ENCODE measurements at regions not wholly inside any gene's neighbourhood (a gene's known extent, or its start where the extent isn't known, plus 50 kb on each side); places are given as distances from the start of the nearest gene placed in this dataset.

DNA sequence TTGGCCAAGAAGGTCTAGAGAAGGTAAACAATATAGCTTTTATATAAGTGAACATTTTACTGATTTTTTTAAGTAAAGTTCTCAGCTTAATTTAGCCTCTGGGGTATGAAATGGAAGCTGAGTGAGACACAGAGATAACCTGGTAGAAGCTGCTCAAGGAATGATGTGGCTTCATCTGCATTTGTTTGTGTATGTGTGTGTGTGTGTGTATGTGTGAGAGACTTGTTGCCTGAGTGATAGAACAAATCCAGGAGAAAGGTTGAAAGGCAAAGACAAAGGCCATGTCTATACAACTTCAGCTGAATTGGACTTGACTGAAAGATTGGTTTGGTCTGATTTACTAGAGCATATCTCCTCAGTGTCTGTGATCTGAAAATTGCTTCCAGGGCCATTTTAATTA lies 63.6 kb downstream of the PCDH7 start:
- DNase-seq, result no peak

DNA sequence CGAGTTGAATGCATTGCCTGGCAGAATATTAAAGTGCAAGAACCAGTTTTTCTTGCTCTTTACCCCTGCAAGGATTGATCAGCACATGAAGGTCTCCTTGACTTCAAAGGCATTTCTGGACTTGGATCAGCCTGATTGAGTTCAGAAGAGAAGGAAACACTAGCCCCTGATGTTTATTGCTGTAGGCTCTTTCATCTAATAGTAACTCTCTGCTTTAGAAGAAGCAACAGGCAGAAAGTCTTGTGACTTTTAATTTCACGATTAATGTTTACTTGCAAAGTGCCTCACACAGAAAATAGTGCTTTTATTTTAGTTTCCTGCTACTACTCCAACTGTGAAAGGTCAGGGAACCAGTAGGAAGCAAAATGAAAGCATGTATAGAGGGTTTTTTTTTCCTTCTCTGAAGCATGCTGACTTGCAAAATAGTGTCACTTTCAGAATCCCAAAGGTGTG lies 69.1 kb downstream of the PCDH7 start:
- no peak for DNase-seq

DNA sequence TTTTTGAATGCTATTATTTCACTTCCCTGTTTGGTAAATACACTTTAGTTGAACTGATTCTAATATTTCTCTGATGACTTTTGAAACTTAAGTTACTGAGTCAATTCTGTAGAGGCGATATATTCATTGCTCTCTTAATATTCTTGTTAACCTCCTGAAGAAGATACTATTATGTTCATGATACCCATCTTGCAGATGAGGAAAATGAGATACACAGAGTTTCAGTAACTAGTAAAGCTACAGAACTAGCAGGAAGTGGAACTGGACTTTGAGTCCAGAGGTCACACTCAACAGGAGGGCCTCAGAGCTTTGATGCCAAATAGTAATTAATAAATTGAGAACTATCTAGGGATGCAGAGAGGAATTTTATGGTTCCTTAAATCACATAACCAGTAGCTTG lies 70.0 kb downstream of the PCDH7 start:
- no peak for DNase-seq

DNA sequence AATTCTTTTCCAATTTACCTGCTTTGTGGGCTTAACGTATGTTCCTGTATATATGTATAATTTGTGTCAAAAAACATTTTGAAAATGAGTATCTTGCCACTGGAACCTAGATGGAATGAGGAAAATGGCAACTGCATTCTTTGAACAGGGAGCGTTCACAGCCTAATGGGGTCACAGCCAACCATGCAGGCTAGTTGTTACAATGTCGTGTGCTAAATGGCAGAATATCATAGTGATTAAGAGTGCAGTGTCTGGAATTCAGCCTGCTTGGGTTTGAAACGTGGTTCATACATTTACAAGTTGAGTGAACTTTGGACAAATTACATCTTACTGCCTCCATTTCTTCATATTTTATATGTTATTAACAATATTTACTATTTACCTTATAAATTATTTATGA lies 70.8 kb downstream of the PCDH7 start:
- DNase-seq, result no peak

DNA sequence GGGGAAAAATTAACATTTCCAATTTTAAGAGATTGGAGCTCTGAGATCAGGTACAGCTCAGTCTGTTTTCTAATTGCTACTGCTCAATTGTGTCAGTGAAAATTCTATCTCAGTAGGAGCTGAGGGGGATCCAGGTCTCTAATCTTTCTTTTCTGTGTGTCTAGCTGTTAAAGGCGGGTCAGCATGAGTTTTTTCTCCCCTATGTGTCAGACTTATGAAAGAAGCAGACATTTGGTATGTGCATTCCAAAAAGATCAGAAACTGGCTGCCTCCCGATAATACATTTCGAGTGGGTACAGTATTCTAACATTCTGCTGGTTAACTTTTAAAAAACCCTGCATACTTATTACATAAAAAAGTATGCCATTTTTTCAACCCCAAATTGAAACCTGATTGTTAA lies 72.4 kb downstream of the PCDH7 start:
- DNase-seq, result no peak

DNA sequence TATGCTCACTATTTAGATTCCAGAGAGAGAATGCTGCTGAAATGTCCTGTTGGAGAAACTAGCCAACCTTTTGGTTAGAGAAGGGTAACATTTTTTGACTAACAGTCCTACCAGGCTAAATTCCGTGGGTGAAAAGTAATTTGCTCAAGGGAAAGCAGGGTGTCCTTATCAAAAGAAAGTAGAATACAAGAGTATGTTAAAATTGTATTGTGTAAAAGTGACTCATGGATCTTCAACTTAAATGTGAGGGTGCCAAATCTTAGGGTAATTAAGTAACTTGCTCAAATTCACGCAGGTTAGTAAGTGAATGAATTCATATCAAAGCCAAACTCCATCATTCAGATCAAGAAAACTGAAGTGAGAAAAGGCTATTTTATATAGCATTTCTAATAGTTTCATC lies 81.7 kb downstream of the PCDH7 start:
- DNase-seq, result no peak

DNA sequence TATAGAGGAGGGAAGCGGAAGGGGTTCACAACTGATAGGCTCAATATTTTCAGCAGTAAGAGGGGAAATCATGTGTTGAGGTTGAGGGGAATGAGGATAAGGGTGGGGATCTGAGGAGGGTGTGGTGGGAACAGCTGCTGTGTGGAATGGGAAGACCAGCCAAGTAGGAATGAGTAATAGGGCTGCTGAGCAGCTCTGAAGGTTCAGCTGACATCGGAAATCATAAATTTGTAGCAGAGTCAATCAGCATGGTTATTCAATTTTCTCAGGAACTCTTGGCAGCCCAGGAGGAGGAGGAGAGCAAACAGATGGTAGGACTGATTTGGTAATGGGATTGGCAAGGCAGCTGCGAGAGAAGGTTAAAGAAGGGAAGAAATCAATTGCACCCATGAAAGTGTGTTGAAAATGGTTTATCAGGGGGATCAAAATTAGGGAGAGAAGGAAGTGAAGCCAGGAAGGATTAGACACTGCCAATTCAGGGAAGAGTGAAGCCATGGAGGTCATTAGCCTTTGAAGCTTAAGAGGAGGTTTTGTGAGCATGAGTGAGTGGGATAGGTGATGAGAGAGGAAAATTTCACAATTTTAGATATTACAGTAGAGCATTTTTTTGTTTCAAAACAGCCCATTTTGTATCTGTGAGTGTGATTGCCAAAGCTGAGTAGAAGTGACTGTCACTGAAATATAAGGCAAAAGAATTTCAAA lies 82.6 kb downstream of the PCDH7 start:
- DNase-seq, result no peak

DNA sequence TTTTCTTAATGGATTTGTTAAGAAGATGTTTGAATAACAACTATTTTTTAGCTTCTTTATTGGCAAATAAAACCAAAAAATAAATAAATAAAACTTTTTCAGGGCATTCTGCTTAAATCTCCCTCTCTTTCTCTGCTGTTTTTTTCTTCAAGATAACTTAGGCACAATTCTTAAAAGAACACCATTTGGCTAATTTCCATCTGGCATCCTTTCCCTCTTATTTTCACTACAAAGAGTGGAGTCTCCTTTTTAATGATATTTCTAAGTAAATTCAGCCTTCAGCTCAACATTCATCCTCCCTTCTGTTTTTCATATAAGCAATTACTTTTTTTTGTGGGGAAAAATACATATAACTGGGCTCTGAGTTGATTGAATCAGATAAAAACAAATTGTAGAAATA lies 88.1 kb downstream of the PCDH7 start:
- no peak for DNase-seq

DNA sequence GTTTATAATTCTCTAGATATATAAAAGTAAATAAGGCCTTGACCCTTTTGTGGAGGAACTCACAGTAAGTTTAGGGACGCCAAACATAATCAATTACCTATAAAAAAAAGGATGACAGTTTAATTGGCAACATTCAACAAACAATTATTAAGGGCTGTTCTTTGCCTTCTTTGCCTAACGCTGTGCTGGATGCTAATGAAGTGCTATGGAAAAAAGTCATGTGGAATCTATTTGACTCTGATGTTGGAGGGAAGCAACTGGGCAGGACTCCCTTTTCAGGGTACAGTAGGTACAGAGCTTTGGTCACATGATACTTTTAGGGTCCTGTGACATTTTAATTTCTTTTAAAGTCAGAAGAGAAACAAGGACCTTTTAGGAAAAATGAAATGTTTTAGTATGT lies 91.1 kb downstream of the PCDH7 start:
- DNase-seq, result no peak

DNA sequence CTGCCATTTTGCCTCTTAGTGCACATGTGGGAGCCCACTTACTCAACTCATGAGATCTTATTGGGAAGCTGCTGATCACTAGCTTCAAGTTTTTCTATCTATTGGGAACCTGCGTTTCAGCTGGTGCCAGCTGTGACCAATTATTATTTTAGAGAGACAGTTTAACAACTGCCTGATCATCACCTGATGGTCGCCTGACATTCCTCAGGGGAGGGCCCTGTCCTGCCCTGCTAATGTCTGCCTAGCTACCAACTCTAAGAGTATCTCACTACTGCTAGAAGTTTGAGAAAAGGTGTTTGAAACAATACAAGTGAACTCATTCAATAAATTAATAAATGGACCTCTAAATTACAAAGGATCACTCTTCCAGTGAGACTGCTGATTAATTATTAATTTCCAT lies 95.5 kb downstream of the PCDH7 start:
- DNase-seq, result no peak

DNA sequence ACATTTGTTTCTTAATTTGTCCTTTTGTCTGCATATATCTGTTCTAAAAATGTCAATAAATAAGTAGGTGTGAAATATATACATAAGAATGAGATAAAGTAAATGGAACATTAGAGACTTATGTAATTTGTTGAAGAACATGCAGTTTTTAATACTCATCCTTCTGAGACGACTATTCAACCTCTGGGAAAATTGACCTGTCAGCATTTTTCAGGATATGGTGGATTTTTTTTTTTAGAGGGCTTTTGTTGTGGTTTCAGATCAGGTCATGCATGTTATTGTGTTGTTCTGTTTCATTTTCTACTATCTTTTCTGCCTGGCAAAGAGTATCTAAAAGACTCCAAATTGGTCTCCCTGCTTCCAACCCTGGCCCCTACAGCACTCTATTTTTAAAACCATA lies 97.3 kb downstream of the PCDH7 start:
- no peak for DNase-seq

DNA sequence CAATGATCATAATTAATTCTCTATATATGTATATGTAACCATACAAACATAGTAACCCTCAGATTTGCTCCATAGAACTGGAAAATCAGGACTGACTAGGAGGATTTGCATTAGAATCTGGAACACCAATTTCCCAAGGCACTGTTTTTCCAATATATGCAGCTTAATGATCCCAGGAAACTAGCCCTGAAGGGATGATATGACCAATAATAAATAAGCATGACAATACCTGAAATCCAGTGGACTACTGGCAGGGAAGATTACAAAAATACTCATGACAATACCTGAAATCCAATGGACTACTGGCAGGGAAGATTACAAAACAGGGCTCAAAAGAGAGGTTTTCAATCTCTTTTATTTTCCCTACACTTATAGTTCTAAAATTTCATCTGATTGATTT lies 98.4 kb downstream of the PCDH7 start:
- no peak for DNase-seq

DNA sequence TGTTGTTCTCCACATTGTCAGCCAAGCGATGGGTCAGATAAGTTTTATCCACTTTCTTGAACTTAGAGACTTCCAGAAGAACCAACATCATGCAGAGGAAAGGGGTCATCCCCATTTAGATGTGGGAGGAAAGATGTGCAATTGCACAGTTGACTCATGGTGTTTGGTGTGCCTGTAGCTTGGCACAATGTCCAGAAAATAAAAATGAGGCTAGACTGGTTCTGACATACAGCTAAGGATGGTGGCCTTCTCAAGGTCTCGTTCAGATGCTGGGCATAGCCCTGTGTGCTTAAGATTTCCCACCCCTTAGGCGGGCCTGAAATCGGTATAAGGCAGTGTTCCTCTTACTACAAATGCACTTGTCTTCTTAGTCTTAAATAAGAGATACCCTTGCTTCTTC lies 101.1 kb downstream of the PCDH7 start:
- no peak for DNase-seq

DNA sequence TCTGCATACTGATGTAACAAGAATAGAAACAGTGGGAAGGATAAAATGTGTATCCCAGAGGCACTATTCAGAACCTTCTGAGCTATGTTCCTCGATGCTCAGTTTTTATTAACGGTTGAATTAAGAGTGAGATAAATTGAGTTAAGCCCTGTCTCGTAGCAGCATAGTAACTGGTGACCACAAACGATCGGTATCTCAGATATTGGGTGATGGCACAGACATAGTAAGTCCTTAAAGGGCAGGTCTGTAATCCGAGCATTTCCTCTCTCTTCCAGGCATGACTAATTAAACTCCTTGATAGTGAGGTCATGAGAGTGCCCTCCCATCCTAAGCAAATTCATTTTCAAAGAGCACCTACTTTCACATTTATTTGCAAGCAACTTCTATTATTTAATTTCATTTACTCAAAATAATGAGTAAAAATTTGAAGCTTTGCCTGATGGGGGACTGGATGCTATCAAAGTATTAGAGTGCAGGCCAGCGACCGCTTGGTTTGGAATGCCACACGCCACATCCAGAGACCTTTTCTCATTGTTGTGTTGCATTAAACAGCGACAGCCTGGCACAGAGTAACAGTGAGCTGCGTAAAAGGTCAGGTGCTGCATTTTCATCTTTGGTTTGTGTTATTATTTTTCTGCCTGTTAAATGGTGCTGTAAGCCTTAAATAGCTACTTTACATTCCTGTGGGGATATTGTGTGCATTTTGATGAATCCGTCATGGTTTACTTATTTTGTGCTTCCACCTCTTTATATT lies 101.9 kb downstream of the PCDH7 start:
- DNase-seq, result no peak

DNA sequence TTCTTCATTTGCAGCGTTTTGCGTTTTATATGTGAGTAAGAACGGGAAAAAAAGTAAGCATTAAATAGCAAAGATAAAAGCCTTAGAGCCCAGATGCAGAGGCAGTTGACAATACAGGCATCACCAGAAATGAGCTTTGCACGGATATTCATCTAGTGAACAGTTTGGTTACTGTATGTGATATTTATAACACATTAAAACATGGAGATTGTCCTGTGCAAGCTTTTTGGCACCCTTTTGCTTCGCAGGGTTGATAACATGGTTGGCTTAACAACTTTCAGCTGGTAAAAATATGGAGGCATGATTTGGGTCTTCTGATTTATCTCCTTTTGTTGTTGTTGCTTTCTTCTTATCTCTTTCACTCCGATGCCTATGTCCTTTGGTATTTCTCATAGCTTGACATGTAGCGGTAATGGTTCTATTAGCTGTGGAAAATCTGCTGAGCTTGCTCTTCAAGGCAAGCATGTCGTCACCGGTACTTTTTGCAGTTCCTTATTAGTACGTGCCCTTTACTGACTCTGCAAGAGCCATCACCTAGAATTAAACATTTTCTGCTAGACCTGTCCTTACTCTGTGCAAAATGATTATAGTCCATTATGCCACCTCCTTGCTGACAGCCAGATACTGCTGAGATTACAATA lies 102.9 kb downstream of the PCDH7 start:
- no peak for DNase-seq

DNA sequence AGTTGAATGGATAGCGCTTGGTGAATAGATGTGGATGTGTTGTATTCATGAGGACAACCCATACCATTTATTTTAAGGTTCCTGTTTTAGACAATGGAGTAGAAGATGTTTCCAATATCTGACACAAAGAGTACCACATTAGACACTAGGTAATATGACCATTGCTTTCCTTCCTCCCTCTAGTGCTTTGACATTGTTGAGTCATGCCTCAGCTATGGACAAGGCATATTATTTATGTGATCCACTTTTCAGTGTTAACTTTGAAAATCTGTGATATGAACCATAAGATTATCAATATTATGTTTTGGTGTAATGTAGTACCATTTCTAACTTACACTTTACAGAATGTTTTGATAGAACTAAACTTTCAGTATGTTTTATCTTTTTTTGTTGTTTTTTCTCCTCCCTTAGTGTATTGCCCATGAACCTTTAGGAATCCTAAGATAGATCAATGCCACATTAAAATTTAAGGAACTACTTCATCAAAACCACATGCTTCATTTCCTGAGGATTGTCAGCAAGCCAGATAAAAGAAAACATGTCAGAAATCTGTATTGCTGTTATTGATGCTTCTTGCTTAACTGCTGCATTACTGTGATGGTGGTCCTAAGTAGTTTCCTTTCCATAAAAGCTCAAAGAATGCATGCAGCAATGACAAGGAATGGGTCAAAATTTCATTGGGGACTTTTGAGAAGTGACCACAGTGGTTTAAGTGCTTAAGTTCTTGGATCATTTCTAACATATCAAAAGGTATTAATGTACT lies 105.0 kb downstream of the PCDH7 start:
- no peak for DNase-seq

DNA sequence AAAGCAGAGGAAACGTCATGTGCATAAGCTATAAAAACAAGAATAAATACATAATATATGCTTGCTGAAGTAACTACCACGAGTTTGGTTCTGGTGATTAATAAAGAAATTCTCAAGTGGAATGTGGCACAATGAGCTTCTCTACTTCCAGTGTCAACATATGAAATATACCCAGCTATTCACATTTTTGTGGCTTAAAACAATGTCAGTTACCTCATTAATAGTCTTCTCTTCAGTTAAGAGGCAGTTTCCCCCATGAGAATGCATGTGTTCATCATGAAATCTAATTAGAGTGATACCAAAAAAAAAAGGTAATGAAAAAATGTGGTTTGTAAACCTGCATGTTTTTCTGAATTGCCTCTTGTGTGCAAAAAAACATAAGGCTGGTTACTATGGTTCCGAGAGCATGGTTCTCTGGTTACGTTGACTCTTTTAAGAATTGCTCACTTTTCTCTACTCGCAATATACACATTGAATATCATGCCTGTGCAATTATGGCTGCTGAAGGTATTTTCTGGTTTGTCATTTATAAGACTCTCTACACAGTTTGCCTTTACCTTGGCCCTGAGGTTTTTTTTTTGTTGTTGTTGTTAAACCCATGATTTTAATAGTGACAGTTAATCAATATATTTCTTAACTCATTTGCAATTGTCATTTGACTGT lies 108.2 kb downstream of the PCDH7 start:
- DNase-seq, result no peak

DNA sequence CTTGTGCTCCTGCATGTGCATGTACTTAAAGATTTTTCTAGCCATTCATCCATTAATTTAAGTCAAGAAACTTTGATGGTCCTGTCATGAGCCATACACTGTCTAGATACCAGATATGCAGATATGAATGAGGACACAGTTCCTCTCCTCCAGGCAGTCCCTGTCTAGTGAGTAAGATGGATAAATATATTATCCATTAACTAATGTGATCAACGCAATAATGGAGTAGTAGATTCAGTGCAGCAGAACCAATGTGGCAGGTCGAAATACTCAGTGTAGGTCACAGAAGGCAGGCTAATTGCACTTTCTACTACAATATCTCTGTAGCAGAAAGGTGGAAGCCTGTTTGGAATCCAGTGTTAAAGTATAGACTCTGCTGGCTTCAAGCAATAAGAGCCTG lies 112.5 kb downstream of the PCDH7 start:
- no peak for DNase-seq

DNA sequence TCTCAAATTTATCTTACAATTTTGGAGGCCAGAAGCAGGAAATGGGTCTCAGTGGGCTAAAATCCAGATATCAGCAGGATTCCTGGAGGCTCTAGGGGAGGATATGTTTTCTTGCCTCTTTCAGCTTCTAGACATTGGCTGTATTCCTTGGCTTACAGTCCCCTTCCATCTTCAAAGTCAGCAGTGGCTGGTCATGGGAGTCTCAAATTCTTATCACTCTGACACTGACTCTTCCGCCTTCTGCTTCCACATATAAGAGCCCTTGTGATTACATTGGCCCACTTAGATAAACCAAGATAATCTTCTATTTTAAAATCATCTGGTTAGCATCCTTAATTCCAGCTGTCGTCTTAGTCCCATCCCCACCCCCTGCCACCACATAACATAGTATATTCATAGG lies 113.0 kb downstream of the PCDH7 start:
- no peak for DNase-seq

DNA sequence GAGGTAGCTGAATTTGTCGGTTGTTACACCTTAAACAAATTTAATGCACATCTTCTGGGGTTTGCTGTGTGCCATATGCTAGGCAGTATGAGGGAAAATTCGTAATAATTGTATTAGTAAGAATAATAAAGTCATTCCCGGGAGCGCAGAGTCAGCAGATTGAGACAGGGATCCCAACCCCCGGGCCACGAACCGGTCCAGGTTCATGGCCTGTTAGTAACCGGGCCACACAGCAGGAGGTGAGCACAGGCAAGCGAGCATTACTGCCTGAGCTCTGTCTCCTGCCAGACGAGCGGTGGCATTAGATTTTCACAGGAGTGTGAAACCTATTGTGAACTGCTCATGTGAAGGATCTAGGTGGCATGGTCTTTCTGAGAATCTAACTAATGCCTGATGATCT lies 114.9 kb downstream of the PCDH7 start:
- no peak for DNase-seq

DNA sequence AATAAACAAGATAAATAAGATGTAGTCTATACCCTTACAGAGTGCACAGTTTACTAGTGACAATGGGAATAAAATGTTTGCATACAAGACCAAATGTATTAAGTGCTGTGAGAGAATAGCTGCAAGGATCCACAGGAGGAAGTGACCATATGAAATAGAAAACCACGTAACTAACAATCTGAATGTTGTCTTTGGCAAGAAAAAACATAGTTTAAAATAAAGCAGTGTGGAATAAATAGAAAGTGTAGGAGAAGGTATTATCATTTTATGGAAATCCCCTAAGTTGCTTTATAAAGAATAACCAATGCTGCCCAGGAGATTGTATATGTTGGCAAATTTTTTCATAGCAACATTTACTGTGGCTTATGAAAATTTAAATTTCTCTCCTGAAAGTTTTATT lies 116.1 kb downstream of the PCDH7 start:
- no peak for DNase-seq

DNA sequence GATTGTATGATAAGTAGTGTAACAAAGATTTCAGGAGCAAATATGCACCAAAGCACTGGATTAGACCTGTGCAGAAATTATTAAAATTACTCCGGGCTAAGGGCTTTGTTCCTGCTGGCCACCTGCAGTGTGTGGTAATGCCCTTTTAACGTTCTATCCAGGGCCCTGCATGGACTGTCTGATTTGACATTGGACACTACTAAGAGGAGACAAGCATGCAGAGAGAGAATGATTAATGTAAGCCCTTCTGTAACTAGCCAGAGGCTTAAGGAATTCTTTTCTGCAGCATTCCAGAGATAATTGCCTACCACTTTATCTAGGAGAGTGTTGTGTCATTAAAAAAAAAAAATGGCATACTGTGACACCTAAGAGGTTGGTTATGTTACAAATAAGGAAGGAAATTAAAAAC lies 117.0 kb downstream of the PCDH7 start:
- no peak for DNase-seq

DNA sequence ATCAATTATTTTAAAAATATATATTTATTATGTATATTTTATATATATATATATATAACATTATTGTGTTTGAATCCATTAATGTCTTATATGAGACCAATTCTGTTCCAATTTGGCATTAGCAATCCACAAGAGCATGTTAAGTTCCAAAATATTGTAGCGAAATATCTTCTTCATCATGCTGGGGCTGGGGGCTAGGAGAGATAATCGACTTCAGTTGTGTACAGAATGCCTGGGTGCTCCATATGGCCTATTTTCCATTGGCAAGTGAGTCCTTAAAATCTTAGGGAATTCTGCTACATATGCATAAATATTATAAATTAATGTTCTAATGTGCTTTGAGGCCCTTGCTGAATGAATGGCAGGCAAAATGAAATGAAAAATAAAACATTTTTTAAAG lies 117.7 kb downstream of the PCDH7 start:
- DNase-seq, result no peak
